Activated T-cell treated with anti-CD3 and anti-CD28 coated beads, Interleukin-2, amount 50 U/mL, for 24 hours (primary cell): ENCODE measurements at regions not wholly inside any gene's neighbourhood (a gene's known extent, or its start where the extent isn't known, plus 50 kb on each side); places are given as distances from the start of the nearest gene placed in this dataset.

ENCODE experiments used
- DNase-seq: peaks from one replicate; pipeline ENCODE4 v3.0.0-alpha.2; 2020
- H3K27ac Mint-ChIP-seq: 2 replicates; pipeline ENCODE4 v1.8.0; 2020; ENCODE audit warnings: mild to moderate bottlenecking, mixed read lengths
- H3K27me3 Mint-ChIP-seq: 2 replicates; pipeline ENCODE4 v1.8.0; 2020; ENCODE audit warnings: mixed read lengths
- H3K36me3 Mint-ChIP-seq: 2 replicates; pipeline ENCODE4 v1.8.0; 2020; ENCODE audit warnings: low read depth, mixed read lengths
- H3K4me1 Mint-ChIP-seq: 2 replicates; pipeline ENCODE4 v1.8.0; 2020; ENCODE audit warnings: low read depth, mixed read lengths
- H3K4me3 Mint-ChIP-seq: 2 replicates; pipeline ENCODE4 v1.8.0; 2020; ENCODE audit warnings: mild to moderate bottlenecking, moderate library complexity, mixed read lengths
- H3K9me3 Mint-ChIP-seq: 2 replicates; pipeline ENCODE4 v1.8.0; 2020; ENCODE audit warnings: mixed read lengths

GRCh38 chr5:5787373-5787772, 364.9 kb downstream of the ICE1 start:
- no peaks in the 10 kb centered on the region for H3K36me3 Mint-ChIP-seq
- peaks cover 5% of the 10 kb centered on the region for H3K27me3 Mint-ChIP-seq

GRCh38 chr5:5784101-5784500, 361.6 kb downstream of the ICE1 start:
- Mint-ChIP-seq H3K9me3 (peaks cover 15% of the 10 kb centered on the region), H3K36me3 (no peaks in the 10 kb centered on the region), H3K27ac (no peak overlapping the region), H3K4me1 (no peaks in the 10 kb centered on the region), H3K4me3 (no peak overlapping the region), H3K27me3 (no peaks in the 10 kb centered on the region)
- no peak for DNase-seq

More at GRCh38 chr5:5787373-5787772, 364.9 kb downstream of the ICE1 start:
- Mint-ChIP-seq H3K27ac (no peak overlapping the region), H3K4me1 (no peaks in the 10 kb centered on the region), H3K9me3 (peaks cover 15% of the 10 kb centered on the region), H3K4me3 (no peak overlapping the region)
- DNase-seq = no peak

GRCh38 chr5:5783021-5783420, 360.5 kb downstream of the ICE1 start:
- H3K4me3 Mint-ChIP-seq = no peak overlapping the region
- H3K27me3 Mint-ChIP-seq = no peaks in the 10 kb centered on the region
- no peak for DNase-seq
- H3K9me3 Mint-ChIP-seq = peaks cover 15% of the 10 kb centered on the region
- no peaks in the 10 kb centered on the region for H3K36me3 Mint-ChIP-seq
- no peak overlapping the region for H3K27ac Mint-ChIP-seq
- H3K4me1 Mint-ChIP-seq = no peaks in the 10 kb centered on the region

GRCh38 chr5:5782402-5782801, 359.9 kb downstream of the ICE1 start:
- no peak overlapping the region for H3K4me3 Mint-ChIP-seq
- no peak overlapping the region for H3K27ac Mint-ChIP-seq

GRCh38 chr5:5781335-5781734, 358.9 kb downstream of the ICE1 start:
- H3K27me3 Mint-ChIP-seq = no peaks in the 10 kb centered on the region
- no peak overlapping the region for H3K27ac Mint-ChIP-seq
- no peaks in the 10 kb centered on the region for H3K4me1 Mint-ChIP-seq
- H3K4me3 Mint-ChIP-seq = no peak overlapping the region
- H3K9me3 Mint-ChIP-seq = peaks cover 2% of the 10 kb centered on the region
- H3K36me3 Mint-ChIP-seq = no peaks in the 10 kb centered on the region
- DNase-seq = no peak

More at GRCh38 chr5:5782402-5782801, 359.9 kb downstream of the ICE1 start:
- Mint-ChIP-seq H3K4me1 (no peaks in the 10 kb centered on the region), H3K36me3 (no peaks in the 10 kb centered on the region), H3K9me3 (peaks cover 12% of the 10 kb centered on the region), H3K27me3 (no peaks in the 10 kb centered on the region)
- DNase-seq = no peak

GRCh38 chr5:5780253-5780652, 357.8 kb downstream of the ICE1 start:
- H3K36me3 Mint-ChIP-seq = no peaks in the 10 kb centered on the region
- no peak overlapping the region for H3K27ac Mint-ChIP-seq
- no peak overlapping the region for H3K4me3 Mint-ChIP-seq
- no peaks in the 10 kb centered on the region for H3K4me1 Mint-ChIP-seq
- no peaks in the 10 kb centered on the region for H3K9me3 Mint-ChIP-seq
- no peak for DNase-seq
- peaks cover 5% of the 10 kb centered on the region for H3K27me3 Mint-ChIP-seq

GRCh38 chr5:5777013-5777412, 354.5 kb downstream of the ICE1 start:
- H3K9me3 Mint-ChIP-seq = no peaks in the 10 kb centered on the region
- H3K36me3 Mint-ChIP-seq = no peaks in the 10 kb centered on the region
- no peak overlapping the region for H3K27ac Mint-ChIP-seq
- no peak overlapping the region for H3K4me3 Mint-ChIP-seq
- H3K27me3 Mint-ChIP-seq = peaks cover 5% of the 10 kb centered on the region
- DNase-seq = no peak
- no peaks in the 10 kb centered on the region for H3K4me1 Mint-ChIP-seq

- H3K4me3 Mint-ChIP-seq = no peak overlapping the region
- no peak overlapping the region for H3K27ac Mint-ChIP-seq
- no peaks in the 10 kb centered on the region for H3K4me1 Mint-ChIP-seq
- H3K9me3 Mint-ChIP-seq = no peaks in the 10 kb centered on the region
- H3K27me3 Mint-ChIP-seq = peaks cover 5% of the 10 kb centered on the region
- no peaks in the 10 kb centered on the region for H3K36me3 Mint-ChIP-seq
- no peak for DNase-seq
Measured at GRCh38 chr5:5772202-5772601, 349.7 kb downstream of the ICE1 start.

- no peaks in the 10 kb centered on the region for H3K36me3 Mint-ChIP-seq
- no peaks in the 10 kb centered on the region for H3K4me1 Mint-ChIP-seq
Measured at GRCh38 chr5:5770825-5771224, 348.3 kb downstream of the ICE1 start.

GRCh38 chr5:5767286-5767928, 344.9 kb downstream of the ICE1 start:
- H3K27me3 Mint-ChIP-seq = peaks cover 16% of the 10 kb centered on the region
- H3K36me3 Mint-ChIP-seq = no peaks in the 10 kb centered on the region
- H3K4me1 Mint-ChIP-seq = no peaks in the 10 kb centered on the region
- no peaks in the 10 kb centered on the region for H3K9me3 Mint-ChIP-seq
- H3K27ac Mint-ChIP-seq = no peak overlapping the region
- no peak overlapping the region for H3K4me3 Mint-ChIP-seq
- no peak for DNase-seq

More at GRCh38 chr5:5770825-5771224, 348.3 kb downstream of the ICE1 start:
- no peak for DNase-seq
- no peaks in the 10 kb centered on the region for H3K9me3 Mint-ChIP-seq
- no peak overlapping the region for H3K4me3 Mint-ChIP-seq
- H3K27me3 Mint-ChIP-seq = peaks cover 3% of the 10 kb centered on the region
- no peak overlapping the region for H3K27ac Mint-ChIP-seq

GRCh38 chr5:5765066-5765850, 342.8 kb downstream of the ICE1 start:
- H3K27ac Mint-ChIP-seq = no peak overlapping the region
- H3K9me3 Mint-ChIP-seq = no peaks in the 10 kb centered on the region
- H3K4me3 Mint-ChIP-seq = no peak overlapping the region
- DNase-seq = no peak
- peaks cover 23% of the 10 kb centered on the region for H3K27me3 Mint-ChIP-seq
- no peaks in the 10 kb centered on the region for H3K4me1 Mint-ChIP-seq
- no peaks in the 10 kb centered on the region for H3K36me3 Mint-ChIP-seq

GRCh38 chr5:5764246-5764645, 341.8 kb downstream of the ICE1 start:
- H3K36me3 Mint-ChIP-seq = no peaks in the 10 kb centered on the region
- no peaks in the 10 kb centered on the region for H3K9me3 Mint-ChIP-seq
- no peak overlapping the region for H3K4me3 Mint-ChIP-seq
- no peak for DNase-seq
- H3K27ac Mint-ChIP-seq = no peak overlapping the region
- peaks cover 23% of the 10 kb centered on the region for H3K27me3 Mint-ChIP-seq
- no peaks in the 10 kb centered on the region for H3K4me1 Mint-ChIP-seq

- H3K27me3 Mint-ChIP-seq = peaks cover 7% of the 10 kb centered on the region
- no peaks in the 10 kb centered on the region for H3K36me3 Mint-ChIP-seq
- H3K4me3 Mint-ChIP-seq = no peak overlapping the region
- H3K27ac Mint-ChIP-seq = no peak overlapping the region
- no peaks in the 10 kb centered on the region for H3K9me3 Mint-ChIP-seq
- no peaks in the 10 kb centered on the region for H3K4me1 Mint-ChIP-seq
- DNase-seq = no peak
Measured at GRCh38 chr5:5756762-5757161, 334.3 kb downstream of the ICE1 start.

GRCh38 chr5:5755888-5756287, 333.4 kb downstream of the ICE1 start:
- H3K36me3 Mint-ChIP-seq = no peaks in the 10 kb centered on the region

GRCh38 chr5:5752844-5753243, 330.4 kb downstream of the ICE1 start:
- Mint-ChIP-seq H3K27me3 (peaks cover 7% of the 10 kb centered on the region), H3K36me3 (no peaks in the 10 kb centered on the region), H3K4me1 (no peaks in the 10 kb centered on the region), H3K27ac (no peak overlapping the region), H3K4me3 (no peak overlapping the region), H3K9me3 (peaks cover 1% of the 10 kb centered on the region)
- DNase-seq = no peak

More at GRCh38 chr5:5755888-5756287, 333.4 kb downstream of the ICE1 start:
- H3K27ac Mint-ChIP-seq = no peak overlapping the region
- H3K4me3 Mint-ChIP-seq = no peak overlapping the region
- no peak for DNase-seq
- peaks cover 3% of the 10 kb centered on the region for H3K27me3 Mint-ChIP-seq
- peaks cover 1% of the 10 kb centered on the region for H3K9me3 Mint-ChIP-seq
- no peaks in the 10 kb centered on the region for H3K4me1 Mint-ChIP-seq
